A673 (cell line): ENCODE measurements at regions not wholly inside any gene's neighbourhood (a gene's known extent, or its start where the extent isn't known, plus 50 kb on each side); places are given as distances from the start of the nearest gene placed in this dataset.

ENCODE experiments used
- EZH2 ChIP-seq: fragments of 200-600 bp; sonication (generic); IDR thresholded peaks from 2 replicates; pipeline ENCODE4 v1.6.1; 2017; ENCODE audit warnings: borderline replicate concordance, low read depth, mild to moderate bottlenecking, mixed read lengths, antibody characterized with exemption, low read length; ENCODE audit not compliant: poor library complexity, severe bottlenecking
- TF ChIP-seq, protein P1 (sequence below): fragments of 300-800, 200-600 bp; sonication (generic); conservative IDR thresholded peaks from 2 replicates; pipeline ENCODE4 v1.5.1; 2017; ENCODE audit warnings: low read depth, mild to moderate bottlenecking, antibody characterized with exemption, low read length, moderate library complexity, mixed read lengths

DNA sequence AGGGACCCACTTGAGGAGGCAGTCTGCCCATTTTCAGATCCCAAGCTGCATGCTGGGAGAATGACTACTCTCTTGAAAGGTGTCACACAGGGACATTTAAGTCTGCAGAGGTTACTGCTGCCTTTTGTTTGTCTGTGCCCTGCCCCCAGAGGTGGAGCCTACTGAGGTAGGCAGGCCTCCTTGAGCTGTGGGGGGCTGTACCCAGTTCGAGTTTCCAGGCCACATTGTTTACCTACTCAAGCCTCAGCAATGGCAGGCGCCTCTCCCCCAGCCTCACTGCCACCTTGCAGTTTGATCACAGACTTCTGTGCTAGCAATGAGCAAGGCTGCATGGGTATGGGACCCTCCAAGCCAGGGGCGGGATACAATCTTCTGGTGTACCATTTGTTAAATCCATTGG lies 126.0 kb downstream of the OR4A5 start:
- TF ChIP-seq, protein P1, sequence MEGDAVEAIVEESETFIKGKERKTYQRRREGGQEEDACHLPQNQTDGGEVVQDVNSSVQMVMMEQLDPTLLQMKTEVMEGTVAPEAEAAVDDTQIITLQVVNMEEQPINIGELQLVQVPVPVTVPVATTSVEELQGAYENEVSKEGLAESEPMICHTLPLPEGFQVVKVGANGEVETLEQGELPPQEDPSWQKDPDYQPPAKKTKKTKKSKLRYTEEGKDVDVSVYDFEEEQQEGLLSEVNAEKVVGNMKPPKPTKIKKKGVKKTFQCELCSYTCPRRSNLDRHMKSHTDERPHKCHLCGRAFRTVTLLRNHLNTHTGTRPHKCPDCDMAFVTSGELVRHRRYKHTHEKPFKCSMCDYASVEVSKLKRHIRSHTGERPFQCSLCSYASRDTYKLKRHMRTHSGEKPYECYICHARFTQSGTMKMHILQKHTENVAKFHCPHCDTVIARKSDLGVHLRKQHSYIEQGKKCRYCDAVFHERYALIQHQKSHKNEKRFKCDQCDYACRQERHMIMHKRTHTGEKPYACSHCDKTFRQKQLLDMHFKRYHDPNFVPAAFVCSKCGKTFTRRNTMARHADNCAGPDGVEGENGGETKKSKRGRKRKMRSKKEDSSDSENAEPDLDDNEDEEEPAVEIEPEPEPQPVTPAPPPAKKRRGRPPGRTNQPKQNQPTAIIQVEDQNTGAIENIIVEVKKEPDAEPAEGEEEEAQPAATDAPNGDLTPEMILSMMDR, result no peak
- TF ChIP-seq EZH2, result no peak
